Activated T-cell treated with anti-CD3 and anti-CD28 coated beads for 48 hours (primary cell): ENCODE measurements at regions not wholly inside any gene's neighbourhood (a gene's known extent, or its start where the extent isn't known, plus 50 kb on each side); places are given as distances from the start of the nearest gene placed in this dataset.

ENCODE experiments used
- DNase-seq: peaks from one replicate; pipeline ENCODE4 v3.0.0-alpha.2; 2020; ENCODE audit warnings: low read depth

DNA sequence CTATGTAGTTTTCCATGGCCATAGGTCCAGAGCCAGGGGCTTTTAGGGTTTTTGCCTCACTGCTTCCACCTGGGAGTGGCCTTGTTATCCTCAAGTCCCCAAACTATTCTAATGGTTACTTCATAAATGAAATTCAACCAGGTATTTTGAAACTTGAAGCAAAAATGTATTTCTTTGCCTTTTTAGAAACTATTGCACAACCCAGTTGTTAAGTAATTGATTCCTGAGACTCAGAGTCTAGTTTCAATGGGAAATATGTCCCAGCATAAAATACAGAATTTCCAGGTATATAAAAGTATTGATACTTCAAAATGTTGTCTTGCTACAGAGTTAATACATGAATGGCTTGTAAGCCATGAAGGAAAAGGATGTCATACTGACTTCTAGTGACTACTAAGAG is 456.2 kb upstream of the DAB2 start:
- DNase-seq = no peak

DNA sequence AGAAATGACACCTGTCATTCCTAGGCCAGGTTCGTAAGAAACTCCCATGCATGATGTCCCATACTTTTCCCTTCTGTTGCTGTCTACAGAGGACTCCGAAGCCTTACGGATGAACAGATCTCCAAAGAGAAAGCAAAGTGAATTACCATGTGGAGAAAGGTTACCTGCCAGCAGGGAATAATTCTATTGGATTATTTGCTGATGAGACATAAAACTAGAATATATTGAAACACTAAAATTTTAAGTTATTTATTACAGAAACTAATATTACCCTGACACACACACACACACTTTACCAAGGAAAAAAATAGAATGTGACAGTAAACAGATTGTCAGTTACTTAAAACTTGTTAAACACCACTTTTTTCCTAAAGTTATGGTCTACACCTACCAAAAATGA is 452.7 kb upstream of the DAB2 start:
- no peak for DNase-seq

DNA sequence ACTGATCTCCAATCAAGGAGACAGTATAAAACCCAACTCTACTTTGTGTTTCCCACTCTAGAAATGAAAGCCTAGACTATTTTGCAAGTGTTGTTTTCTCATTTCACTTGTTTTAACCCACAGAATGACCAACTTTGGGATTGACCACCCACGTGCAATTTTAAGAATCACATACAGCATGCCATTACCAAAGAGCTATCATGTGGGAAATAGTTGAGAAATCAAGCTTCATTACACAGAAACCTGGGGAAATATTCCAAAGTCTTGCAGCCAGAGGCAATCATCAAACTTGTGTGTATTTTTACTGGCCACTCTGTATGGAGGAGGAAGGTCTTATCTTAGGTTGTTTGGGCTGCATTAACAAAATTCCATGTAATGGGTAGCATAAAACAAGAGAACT is 451.4 kb upstream of the DAB2 start:
- DNase-seq = no peak

DNA sequence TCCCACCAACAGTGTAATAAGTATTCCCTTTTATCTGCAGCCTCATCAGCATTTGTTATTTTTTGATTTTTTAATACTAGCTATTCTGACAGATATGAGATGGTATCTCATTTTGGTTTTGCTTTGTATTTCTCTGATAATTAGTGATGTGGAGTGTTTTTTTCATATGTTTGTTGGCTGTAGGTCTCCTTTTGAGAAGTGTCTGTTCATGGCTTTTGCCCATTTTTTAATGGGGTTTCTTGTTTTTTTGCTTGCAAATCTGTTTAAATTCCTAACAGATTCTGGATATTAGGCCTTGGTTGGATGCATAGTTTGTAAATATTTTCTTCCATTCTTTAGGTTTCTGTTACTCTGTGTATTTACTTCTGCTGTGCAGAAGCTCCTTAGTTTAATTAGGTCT is 445.4 kb upstream of the DAB2 start:
- DNase-seq = no peak

DNA sequence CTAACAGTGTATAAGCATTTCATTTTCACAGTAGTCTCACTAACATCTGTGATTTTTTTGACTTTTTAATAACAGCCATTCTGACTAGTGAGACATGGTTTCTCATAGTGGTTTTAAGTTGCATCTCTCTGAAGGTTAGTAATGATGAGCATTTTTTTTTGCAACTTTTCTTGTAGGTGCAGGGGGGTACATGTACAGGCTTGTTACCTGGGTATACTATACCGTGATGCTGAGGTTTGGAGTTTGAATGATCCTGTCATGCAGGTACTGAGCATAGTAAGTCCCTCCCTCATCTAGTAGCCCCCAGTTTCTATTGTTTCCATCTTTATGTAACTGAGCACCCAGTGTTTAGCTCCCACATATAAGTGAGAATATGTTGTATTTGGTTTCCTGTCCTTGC is 444.6 kb upstream of the DAB2 start:
- DNase-seq = no peak

DNA sequence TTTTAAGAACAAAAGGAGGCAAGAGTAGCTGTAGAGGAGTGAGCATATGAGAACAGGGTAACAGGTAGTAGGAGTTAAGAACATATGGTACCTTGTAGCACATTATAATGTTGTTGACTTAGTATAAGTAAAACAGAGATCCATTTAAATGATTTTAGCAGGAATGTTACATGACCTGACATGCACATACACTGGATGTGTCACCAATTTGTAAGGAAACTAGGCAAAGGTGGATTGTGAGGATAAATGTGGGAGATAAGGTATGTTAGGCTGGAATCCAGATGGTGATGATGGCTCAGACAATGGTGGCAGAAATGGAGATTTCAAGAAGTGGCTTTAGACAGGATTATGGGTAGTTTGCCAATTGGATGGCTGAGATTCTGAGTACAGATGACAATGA is 443.1 kb upstream of the DAB2 start:
- DNase-seq = no peak

DNA sequence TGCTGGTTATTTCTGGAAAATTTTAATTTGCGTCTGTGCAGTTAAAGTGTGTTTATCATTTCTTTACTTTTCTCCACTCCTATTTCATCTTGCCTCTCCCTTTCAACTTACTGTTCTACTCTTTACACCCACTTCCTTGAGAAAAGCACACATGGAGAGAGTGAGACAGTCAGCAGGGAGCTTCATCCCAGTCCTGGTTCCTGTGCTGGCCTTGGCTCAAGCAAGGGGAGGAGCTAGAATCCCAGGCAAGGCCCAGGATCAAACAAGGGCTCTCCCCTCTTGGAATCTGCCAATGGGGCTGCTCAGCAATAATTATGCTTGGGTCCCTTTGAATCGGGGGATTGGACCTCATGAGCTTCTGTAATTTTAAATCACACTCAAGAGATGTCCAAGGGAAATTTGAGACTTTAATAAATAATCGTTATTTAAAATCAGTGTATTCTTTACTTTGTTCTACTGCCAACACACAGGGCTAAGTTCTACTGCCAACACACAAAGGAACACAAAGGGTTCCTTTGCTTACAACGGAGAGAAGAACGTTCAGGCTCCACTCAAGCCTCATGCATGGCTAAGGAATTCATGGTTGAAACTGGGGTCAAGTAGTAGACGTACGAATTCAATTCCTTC is 439.3 kb upstream of the DAB2 start:
- no peak for DNase-seq

DNA sequence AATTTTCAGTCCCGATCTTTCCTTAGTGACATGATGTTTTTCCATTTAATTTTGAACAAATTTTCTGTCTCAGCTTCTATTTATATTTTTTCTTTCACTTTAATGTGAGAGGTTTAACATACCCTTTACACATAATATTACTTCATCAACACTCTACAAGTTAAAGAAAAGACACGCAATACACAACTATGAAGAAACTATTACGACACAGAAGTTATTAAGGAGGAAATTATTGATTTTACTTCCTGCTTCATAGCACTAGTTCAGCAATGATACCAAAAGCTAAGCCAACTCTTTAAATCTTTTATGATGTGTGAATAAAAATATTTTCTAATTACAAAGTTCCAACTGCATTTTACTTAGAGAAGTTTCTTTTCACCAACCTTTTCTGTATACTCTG is 432.3 kb upstream of the DAB2 start:
- no peak for DNase-seq

DNA sequence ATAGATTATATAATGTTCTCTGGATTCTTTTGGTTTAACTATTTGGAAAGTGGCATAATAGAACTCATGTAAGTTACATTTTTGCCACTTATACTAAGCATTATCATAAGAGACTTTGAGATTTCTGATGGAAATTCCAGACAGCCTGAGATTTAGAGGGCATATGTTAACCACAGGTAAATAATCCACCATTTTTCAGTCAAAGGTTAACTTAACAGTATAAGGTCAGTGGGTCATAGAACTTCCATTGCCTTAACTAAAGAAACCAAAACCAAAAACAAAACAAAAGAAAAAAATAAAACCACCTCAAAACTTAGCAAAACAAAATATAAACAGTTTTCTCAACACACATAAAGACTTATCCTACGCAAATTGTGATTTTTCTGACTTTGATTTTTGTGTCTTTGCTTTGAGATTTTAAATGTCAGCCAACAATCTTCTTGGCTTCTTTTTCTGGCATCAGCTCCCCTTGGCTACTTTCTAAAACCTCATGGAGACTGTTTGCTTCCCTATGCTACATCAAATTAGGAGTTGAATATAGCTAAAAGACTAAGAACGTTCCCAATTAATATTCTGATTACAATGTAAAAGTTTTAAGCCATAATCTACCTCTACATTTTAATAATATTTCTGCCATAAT is 430.1 kb upstream of the DAB2 start:
- DNase-seq = no peak

DNA sequence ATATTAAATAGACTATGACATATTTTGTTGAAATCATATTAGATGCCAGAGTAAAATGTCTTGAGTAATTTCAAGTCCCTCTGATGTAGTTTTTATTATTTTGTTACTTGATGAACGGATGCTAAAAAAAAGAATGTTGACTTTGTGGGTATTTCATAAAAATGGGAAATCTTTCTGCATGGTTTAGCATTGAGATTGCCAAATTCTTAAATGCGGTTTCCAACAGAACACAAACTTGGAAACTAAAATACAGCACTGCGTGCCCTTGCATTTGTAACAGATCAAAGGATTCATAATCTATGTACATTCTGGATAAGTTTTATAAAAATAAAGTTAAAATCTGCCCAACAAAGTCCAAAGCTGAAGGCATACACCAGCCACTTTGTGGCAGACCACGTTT is 425.5 kb upstream of the DAB2 start:
- DNase-seq = no peak

DNA sequence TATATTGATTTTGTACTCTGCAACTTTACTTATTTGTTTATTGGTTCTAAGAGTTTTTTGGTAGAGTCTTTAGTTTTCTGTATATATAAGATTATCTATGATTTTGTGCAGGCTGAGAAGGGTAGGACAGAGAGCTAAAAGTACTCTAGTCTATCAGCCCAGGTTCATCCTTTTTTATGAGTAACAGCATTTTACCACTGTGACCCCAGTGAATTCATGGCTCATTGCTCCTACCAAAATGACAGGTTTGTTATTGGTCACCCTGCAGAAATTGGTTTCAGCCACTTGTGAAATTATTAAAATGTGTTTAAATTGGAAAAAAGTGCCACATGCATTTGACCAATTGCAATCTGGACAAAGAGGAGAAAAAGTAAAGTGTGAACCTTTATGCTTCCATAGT is 421.4 kb upstream of the DAB2 start:
- no peak for DNase-seq

DNA sequence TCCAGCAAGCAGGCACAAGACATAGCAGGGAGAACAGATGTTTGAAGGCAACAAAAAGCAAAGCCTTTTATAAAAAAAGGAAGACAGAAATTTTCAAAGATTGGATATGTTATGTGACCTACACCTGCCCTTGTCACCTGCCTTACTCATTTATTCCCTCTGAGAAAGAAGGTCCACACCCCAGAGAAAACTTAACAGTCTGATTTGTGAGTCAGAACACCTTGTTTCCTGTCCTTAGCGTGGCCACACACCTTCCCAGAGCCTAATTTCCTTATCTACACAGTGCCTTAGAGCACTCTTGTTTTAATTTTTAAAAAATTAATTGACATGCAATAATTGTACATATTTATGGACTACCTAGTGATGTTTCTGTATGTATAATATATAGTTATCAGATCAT is 419.0 kb upstream of the DAB2 start:
- no peak for DNase-seq

DNA sequence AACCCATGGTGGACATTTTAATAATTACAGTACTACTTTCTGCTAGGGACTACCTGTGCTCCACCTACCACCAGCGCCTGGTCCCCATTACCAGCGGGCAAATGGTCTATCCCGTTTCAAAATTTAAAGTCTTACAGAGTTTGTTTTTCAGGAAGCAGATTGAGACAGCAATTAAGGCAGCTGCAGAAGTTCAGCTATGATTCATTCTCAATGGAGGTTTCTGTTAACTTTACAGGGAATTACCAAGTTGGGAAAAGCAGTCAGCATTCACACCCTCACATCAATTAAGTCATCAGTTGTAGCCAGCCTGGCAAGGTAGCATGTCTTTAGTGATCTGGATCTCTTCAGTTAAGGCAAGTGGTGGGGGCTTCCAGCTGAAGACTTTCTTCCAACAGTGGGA is 410.6 kb upstream of the DAB2 start:
- no peak for DNase-seq

DNA sequence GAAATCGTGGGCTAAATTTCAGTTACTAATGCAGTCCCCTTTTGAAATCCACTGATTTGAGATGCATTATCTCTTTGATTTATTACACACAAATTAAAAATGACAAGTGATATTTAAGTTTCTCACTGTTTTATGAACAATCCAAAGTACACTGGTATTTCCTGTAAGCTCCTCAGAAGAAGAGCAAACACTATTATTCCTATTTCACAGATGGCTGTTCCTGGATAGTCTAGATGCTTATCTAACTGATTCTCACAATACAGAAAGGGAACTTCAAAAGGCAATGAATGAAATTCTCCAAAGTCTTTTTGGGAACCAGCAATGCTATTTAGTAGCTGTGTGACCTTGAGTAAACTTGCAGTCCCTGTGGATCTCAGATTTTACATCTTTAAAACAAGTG is 404.7 kb upstream of the DAB2 start:
- no peak for DNase-seq

DNA sequence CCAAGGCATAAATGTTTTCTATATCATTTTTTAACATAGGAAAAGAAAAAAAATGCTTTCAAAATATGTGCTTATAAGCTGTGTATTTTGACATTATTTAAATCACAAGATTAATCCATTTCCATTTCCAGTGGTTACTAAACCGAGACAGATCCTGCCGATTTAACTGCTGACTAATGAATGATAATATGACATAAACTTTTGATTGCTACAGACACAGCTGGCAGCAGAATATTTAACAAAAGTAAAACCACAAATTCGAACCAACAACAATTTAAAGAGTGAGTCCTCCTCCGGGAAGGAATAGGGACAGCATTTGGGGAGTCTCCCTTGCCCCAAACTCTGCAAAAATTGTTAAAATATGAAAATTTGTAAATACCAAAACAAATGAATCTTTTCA is 401.3 kb upstream of the DAB2 start:
- no peak for DNase-seq

DNA sequence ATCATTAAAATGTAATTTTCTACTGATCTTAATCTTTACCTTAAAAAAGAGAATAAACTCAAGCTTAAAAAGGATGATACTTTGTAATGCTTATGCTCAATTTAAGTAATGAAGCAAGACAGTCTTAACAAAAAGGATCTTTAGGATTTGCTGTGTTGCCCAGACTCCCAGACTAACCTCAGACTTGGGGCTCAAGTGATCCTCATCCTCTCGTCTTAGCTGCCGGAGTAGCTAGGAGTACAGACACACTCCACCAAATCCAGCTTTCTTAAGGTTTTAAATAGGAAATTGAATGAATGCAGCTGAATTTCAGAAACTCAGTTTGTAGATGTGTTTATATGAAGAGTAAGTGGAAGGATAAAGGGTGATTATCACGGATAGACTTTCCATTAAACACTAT is 400.5 kb upstream of the DAB2 start:
- DNase-seq = no peak

DNA sequence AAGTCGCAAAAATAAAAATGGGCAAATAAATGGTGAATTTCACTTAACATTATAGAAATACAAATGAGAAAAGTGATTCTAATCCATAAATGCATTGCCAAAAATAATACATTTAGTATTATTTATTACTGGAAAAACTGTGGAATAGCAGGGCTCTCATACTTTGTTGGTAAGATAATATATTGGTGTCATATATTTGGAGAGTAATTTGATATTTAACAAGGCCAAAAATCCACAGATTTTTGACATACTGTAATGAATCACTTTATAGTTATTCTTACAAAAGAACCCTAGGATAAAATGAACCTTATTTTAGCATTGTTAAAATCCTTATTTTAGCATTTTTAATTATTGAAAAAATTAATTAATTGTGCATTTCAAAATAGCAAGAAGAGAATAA is 397.2 kb upstream of the DAB2 start:
- DNase-seq = no peak

DNA sequence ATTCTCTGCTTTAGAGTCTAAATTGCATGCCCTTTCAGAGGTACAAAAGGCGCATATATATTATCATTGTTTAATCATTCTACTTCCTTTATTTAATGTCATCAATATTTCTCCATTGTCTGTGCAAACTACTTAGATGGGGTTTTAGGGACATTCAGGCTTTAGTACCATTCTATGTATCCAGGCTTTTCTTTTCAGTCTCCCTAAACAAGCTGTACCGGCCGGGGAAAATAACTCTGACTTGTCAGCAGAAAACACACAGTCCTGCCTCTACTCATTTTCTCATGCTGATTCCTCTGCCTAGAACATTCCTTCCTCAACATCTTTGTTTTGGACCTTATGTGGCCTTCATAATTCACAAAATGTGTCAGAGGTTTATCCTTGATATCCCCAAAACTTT is 392.1 kb upstream of the DAB2 start:
- DNase-seq = no peak

DNA sequence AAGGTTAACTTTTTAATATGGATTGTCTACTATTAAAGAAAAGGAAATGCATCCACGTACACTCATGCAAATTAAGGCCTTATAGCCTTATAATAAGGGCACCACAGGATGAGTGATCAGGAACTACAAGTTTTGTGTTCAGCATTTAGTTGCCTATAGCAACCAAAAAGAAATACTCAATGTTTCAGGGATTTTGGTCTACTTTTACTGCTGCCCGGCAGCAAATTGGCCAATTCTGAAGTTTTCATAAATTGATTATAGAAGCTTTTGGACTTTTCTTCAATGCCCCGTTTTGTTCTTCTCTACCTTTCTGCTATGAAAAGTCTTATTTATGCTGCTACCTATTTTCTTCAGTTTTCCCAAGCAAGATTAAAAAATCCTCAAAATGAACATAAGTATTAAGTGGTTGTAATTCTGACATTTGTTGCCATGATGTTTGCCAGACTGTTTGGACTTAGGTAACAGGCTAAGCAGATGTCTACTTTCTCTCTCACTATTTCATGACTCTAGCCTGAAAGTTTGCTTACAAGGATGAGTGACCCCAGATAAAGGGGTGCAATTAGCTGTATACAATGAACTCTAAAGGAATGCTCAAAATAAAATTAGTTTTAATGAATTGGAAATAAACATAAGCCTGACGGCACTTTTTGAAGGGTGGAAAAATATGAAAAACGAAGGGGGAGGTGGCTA is 391.5 kb upstream of the DAB2 start:
- no peak for DNase-seq

DNA sequence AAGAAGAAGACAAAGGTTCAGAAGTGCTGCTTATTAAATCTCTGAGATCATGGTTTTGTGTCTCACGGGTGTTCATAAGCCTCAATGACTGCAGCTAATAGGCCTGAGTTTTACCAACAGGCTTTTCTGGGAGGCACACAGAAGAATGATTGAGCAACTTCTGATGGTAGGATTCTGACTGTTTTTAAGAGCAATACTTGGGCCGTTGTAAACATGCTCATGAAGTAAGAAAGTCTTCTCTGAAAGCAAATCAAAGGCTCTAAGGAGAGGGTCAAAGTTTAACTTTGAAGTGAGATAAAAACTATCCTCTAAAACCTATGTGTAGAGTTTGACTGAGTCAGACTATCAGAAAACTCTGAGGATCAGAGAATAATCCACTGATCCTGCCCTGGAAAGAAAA is 390.9 kb upstream of the DAB2 start:
- DNase-seq = no peak

DNA sequence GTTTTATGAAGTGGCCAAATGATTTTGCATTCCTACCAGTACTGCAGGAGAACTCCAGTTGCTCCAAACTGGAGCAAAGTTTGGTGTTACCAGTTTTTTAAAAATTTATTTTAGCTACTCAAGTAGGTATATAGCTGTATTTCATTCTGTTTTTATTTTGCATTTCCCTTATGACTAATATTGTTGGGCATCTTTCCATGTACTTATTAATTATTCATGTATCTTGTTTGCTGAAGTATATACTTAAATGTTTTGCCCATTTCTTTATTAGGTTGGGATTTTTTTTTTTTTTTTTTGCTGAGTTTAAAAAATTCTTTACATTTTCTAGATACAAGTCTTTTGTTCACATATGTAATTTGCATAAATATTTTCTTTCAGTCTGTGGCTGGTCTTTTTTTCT is 386.6 kb upstream of the DAB2 start:
- DNase-seq = no peak

DNA sequence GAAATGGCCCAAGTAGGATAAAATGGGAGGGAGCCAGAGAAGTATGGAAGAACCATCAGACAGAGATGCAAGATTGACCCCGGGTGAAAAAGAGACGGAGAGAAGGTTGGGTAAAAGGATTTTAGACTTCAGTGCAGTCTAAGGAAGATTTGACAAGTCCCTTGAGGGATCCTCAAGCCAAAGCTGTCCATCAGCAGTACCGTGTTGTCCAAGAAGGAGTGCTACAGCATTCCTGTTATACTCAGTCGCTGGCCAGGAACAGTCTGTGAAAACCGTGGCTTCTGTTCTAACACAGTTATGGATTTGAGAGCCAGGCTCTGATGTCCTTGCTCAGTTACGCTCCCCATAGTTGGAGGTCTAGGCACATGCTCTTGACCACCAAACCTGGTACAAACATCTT is 383.9 kb upstream of the DAB2 start:
- DNase-seq = no peak

DNA sequence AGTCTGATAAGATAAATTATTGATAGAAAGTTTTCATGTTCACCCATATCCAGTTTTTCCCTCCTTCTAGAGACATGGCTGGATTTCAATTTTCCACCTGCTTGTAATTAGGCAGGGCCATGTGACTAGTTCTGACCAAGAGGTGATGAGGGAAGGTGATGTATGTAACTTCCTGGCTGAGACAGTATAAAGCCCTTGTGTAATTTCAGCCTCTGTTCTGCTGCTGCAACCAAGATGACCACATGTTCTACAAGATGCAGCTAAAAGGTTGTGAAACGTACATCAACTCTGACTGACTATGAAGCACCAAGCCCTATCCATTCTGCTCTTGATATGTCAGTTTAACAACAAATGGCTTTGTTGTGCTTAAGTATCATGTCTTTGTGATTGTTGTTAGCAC is 376.5 kb upstream of the DAB2 start:
- DNase-seq = no peak

DNA sequence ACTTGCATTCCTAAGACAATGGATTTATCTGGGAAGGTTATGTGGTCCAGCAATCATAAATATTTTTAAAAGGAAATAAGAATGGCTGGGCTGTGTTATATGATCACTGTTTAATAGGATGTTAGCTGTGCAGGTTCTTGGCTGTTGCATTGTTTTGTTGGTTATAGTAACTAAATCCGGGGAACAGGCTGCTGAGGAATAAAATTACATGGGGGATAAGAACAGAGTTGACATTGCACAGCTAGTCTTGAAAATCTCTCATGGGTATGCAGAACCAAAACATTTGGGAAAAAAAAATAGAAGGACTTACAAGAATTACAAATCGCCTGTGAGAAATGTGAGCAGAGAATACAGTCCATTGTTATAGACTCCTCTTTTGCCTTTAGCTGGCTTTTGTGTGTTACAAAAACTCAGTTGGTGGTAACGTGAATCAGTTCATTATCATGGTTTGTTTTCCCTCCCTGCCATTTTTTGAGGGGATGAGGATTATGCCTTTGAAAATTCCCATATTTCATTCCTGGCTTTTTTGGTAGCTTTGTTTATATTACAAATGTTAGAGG is 375.3 kb upstream of the DAB2 start:
- DNase-seq = no peak
